ENCODE measurements at regions not wholly inside any gene's neighbourhood (a gene's known extent, or its start where the extent isn't known, plus 50 kb on each side); places are given as distances from the start of the nearest gene placed in this dataset.

GRCh38 chr12:39205969-39206368 lies 237.0 kb downstream of the KIF21A start:
- TF ChIP-seq CTCF (optimal IDR thresholded peaks at IDR 0.05 in 1 of 3, IDR thresholded peaks at IDR 0.05 in 1 of 3, conservative IDR thresholded peaks at IDR 0.05 in 1 of 3; ENCODE audit: extremely low read depth in 1 of 3, insufficient read depth in 2 of 3, low read length in 3 of 3), result no peak
- TF ChIP-seq EZH2 (IDR thresholded peaks at IDR 0.05; ENCODE audit: low read length), result no peak

All from keratinocyte (primary cell).